ENCODE measurements at regions not wholly inside any gene's neighbourhood (a gene's known extent, or its start where the extent isn't known, plus 50 kb on each side); places are given as distances from the start of the nearest gene placed in this dataset.

DNA sequence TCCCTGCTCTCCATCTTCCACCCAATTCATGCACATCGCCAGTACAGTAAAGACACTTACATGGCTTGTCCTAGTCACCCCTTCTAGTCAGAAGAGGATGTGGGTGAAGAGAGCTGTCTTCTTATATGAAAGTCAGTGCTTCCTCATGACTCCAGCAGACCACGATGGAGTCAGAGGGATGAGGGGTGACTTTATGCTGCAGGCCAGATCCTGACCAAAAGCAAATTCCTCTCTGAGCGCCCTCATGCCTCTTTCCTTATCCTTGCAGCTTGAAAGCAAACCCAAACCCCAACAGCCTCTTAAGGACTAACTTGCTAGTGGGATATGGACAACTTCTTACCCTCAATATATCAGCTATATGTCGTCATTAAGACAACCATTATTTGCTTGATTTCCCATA lies 348.2 kb upstream of the DUSP10 start:
- TF ChIP-seq POLR2A (IDR thresholded peaks at IDR 0.05): no peak
- TF ChIP-seq, protein P1, sequence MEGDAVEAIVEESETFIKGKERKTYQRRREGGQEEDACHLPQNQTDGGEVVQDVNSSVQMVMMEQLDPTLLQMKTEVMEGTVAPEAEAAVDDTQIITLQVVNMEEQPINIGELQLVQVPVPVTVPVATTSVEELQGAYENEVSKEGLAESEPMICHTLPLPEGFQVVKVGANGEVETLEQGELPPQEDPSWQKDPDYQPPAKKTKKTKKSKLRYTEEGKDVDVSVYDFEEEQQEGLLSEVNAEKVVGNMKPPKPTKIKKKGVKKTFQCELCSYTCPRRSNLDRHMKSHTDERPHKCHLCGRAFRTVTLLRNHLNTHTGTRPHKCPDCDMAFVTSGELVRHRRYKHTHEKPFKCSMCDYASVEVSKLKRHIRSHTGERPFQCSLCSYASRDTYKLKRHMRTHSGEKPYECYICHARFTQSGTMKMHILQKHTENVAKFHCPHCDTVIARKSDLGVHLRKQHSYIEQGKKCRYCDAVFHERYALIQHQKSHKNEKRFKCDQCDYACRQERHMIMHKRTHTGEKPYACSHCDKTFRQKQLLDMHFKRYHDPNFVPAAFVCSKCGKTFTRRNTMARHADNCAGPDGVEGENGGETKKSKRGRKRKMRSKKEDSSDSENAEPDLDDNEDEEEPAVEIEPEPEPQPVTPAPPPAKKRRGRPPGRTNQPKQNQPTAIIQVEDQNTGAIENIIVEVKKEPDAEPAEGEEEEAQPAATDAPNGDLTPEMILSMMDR (IDR thresholded peaks at IDR 0.05): no peak

All from sigmoid colon (tissue), 3 donors.